ENCODE measurements at regions not wholly inside any gene's neighbourhood (a gene's known extent, or its start where the extent isn't known, plus 50 kb on each side); places are given as distances from the start of the nearest gene placed in this dataset.

GRCh38 chr5:72010430-72010829 is 96.8 kb upstream of the MAP1B start:
- Mint-ChIP-seq H3K4me3 (no peak overlapping the region), H3K4me1 (ENCODE audit: low read depth) (no peaks in the 10 kb centered on the region), H3K27me3 (ENCODE audit: low read depth) (peaks cover 10% of the 10 kb centered on the region), H3K36me3 (ENCODE audit: low read depth) (no peaks in the 10 kb centered on the region), H3K27ac (no peak overlapping the region), H3K9me3 (no peaks in the 10 kb centered on the region)
- DNase-seq (ENCODE audit: low spot score) = no peak

- Mint-ChIP-seq H3K36me3 (ENCODE audit: low read depth) (no peaks in the 10 kb centered on the region), H3K27ac (no peak overlapping the region), H3K27me3 (ENCODE audit: low read depth) (peaks cover 7% of the 10 kb centered on the region), H3K9me3 (no peaks in the 10 kb centered on the region), H3K4me1 (ENCODE audit: low read depth) (no peaks in the 10 kb centered on the region), H3K4me3 (no peak overlapping the region)
- no peak for DNase-seq (ENCODE audit: low spot score)
These were observed 94.4 kb upstream of the MAP1B start for GRCh38 chr5:72012906-72013305.

- Mint-ChIP-seq H3K27me3 (ENCODE audit: low read depth) (peaks cover 7% of the 10 kb centered on the region), H3K27ac (no peak overlapping the region), H3K36me3 (ENCODE audit: low read depth) (no peaks in the 10 kb centered on the region), H3K9me3 (peaks cover 6% of the 10 kb centered on the region), H3K4me1 (ENCODE audit: low read depth) (no peaks in the 10 kb centered on the region), H3K4me3 (no peak overlapping the region)
- DNase-seq (ENCODE audit: low spot score) = no peak
These were observed 93.3 kb upstream of the MAP1B start for GRCh38 chr5:72013766-72014624.

- no peaks in the 10 kb centered on the region for H3K36me3 Mint-ChIP-seq (ENCODE audit: low read depth)
- H3K27ac Mint-ChIP-seq = no peak overlapping the region
- no peak overlapping the region for H3K4me3 Mint-ChIP-seq
- H3K9me3 Mint-ChIP-seq = peaks cover 6% of the 10 kb centered on the region
- DNase-seq (ENCODE audit: low spot score) = no peak
- no peaks in the 10 kb centered on the region for H3K4me1 Mint-ChIP-seq (ENCODE audit: low read depth)
- H3K27me3 Mint-ChIP-seq (ENCODE audit: low read depth) = peaks cover 6% of the 10 kb centered on the region
These were observed 92.1 kb upstream of the MAP1B start for GRCh38 chr5:72015103-72015548.

GRCh38 chr5:72018143-72018803 is 89.0 kb upstream of the MAP1B start:
- no peaks in the 10 kb centered on the region for H3K4me1 Mint-ChIP-seq (ENCODE audit: low read depth)
- H3K27ac Mint-ChIP-seq = no peak overlapping the region
- peaks cover 5% of the 10 kb centered on the region for H3K27me3 Mint-ChIP-seq (ENCODE audit: low read depth)
- no peaks in the 10 kb centered on the region for H3K36me3 Mint-ChIP-seq (ENCODE audit: low read depth)
- peak; percentile 25 for DNase-seq (ENCODE audit: low spot score)
- no peak overlapping the region for H3K4me3 Mint-ChIP-seq
- peaks cover 6% of the 10 kb centered on the region for H3K9me3 Mint-ChIP-seq

GRCh38 chr5:72020161-72020983 is 86.9 kb upstream of the MAP1B start:
- H3K4me1 Mint-ChIP-seq (ENCODE audit: low read depth) = no peaks in the 10 kb centered on the region
- H3K36me3 Mint-ChIP-seq (ENCODE audit: low read depth) = no peaks in the 10 kb centered on the region
- peaks cover 6% of the 10 kb centered on the region for H3K9me3 Mint-ChIP-seq
- no peak overlapping the region for H3K4me3 Mint-ChIP-seq
- no peak for DNase-seq (ENCODE audit: low spot score)
- H3K27ac Mint-ChIP-seq = no peak overlapping the region
- H3K27me3 Mint-ChIP-seq (ENCODE audit: low read depth) = peaks cover 5% of the 10 kb centered on the region

- Mint-ChIP-seq H3K4me1 (ENCODE audit: low read depth) (no peaks in the 10 kb centered on the region), H3K4me3 (no peak overlapping the region), H3K36me3 (ENCODE audit: low read depth) (no peaks in the 10 kb centered on the region), H3K9me3 (peaks cover 6% of the 10 kb centered on the region), H3K27me3 (ENCODE audit: low read depth) (peaks cover 6% of the 10 kb centered on the region), H3K27ac (no peak overlapping the region)
- no peak for DNase-seq (ENCODE audit: low spot score)
These were observed 85.5 kb upstream of the MAP1B start for GRCh38 chr5:72021651-72022357.

GRCh38 chr5:72028382-72028781 is 78.9 kb upstream of the MAP1B start:
- Mint-ChIP-seq H3K27me3 (ENCODE audit: low read depth) (peaks cover 4% of the 10 kb centered on the region), H3K4me3 (no peak overlapping the region), H3K9me3 (no peaks in the 10 kb centered on the region), H3K27ac (no peak overlapping the region), H3K4me1 (ENCODE audit: low read depth) (no peaks in the 10 kb centered on the region), H3K36me3 (ENCODE audit: low read depth) (no peaks in the 10 kb centered on the region)
- DNase-seq (ENCODE audit: low spot score) = no peak

- Mint-ChIP-seq H3K27me3 (ENCODE audit: low read depth) (peaks cover 4% of the 10 kb centered on the region), H3K27ac (no peak overlapping the region), H3K4me1 (ENCODE audit: low read depth) (no peaks in the 10 kb centered on the region), H3K4me3 (no peak overlapping the region), H3K9me3 (no peaks in the 10 kb centered on the region), H3K36me3 (ENCODE audit: low read depth) (no peaks in the 10 kb centered on the region)
- DNase-seq (ENCODE audit: low spot score) = no peak
These were observed 77.0 kb upstream of the MAP1B start for GRCh38 chr5:72030237-72030636.

- peaks cover 6% of the 10 kb centered on the region for H3K27me3 Mint-ChIP-seq (ENCODE audit: low read depth)
- no peaks in the 10 kb centered on the region for H3K36me3 Mint-ChIP-seq (ENCODE audit: low read depth)
- no peaks in the 10 kb centered on the region for H3K4me1 Mint-ChIP-seq (ENCODE audit: low read depth)
These were observed 74.5 kb upstream of the MAP1B start for GRCh38 chr5:72032788-72033187.

GRCh38 chr5:72034770-72035169 is 72.5 kb upstream of the MAP1B start:
- Mint-ChIP-seq H3K9me3 (no peaks in the 10 kb centered on the region), H3K27ac (no peak overlapping the region), H3K27me3 (ENCODE audit: low read depth) (peaks cover 12% of the 10 kb centered on the region), H3K36me3 (ENCODE audit: low read depth) (no peaks in the 10 kb centered on the region), H3K4me3 (no peak overlapping the region), H3K4me1 (ENCODE audit: low read depth) (no peaks in the 10 kb centered on the region)
- no peak for DNase-seq (ENCODE audit: low spot score)

More at GRCh38 chr5:72032788-72033187, 74.5 kb upstream of the MAP1B start:
- no peak for DNase-seq (ENCODE audit: low spot score)
- H3K9me3 Mint-ChIP-seq = no peaks in the 10 kb centered on the region
- H3K27ac Mint-ChIP-seq = no peak overlapping the region
- no peak overlapping the region for H3K4me3 Mint-ChIP-seq

GRCh38 chr5:72035831-72036230 is 71.4 kb upstream of the MAP1B start:
- Mint-ChIP-seq H3K27me3 (ENCODE audit: low read depth) (peaks cover 12% of the 10 kb centered on the region), H3K36me3 (ENCODE audit: low read depth) (no peaks in the 10 kb centered on the region), H3K4me3 (no peak overlapping the region), H3K27ac (no peak overlapping the region), H3K9me3 (no peaks in the 10 kb centered on the region), H3K4me1 (ENCODE audit: low read depth) (no peaks in the 10 kb centered on the region)
- no peak for DNase-seq (ENCODE audit: low spot score)

GRCh38 chr5:72036951-72037350 is 70.3 kb upstream of the MAP1B start:
- H3K36me3 Mint-ChIP-seq (ENCODE audit: low read depth) = no peaks in the 10 kb centered on the region
- no peaks in the 10 kb centered on the region for H3K9me3 Mint-ChIP-seq
- DNase-seq (ENCODE audit: low spot score) = no peak
- no peaks in the 10 kb centered on the region for H3K4me1 Mint-ChIP-seq (ENCODE audit: low read depth)
- no peak overlapping the region for H3K27ac Mint-ChIP-seq
- H3K4me3 Mint-ChIP-seq = no peak overlapping the region
- H3K27me3 Mint-ChIP-seq (ENCODE audit: low read depth) = peaks cover 12% of the 10 kb centered on the region

All from T-helper 2 cell treated with Interferon-gamma antibody and Interleukin-4, amounts not matched to agents 5 μg/mL and 100 μg/mL, for 36 hours (primary cell).